OCI-LY3 (cell line): ENCODE measurements at regions not wholly inside any gene's neighbourhood (a gene's known extent, or its start where the extent isn't known, plus 50 kb on each side); places are given as distances from the start of the nearest gene placed in this dataset.

Experiments used
- CTCF ChIP-seq: fragments of 200-600, 300-600 bp; sonication (generic); IDR thresholded peaks from 2 replicates; pipeline ENCODE4 v1.5.1; 2014; ENCODE audit warnings: antibody characterized with exemption, low read length, low read depth
- EZH2phosphoT487 ChIP-seq: fragments of 200-600 bp; shearing (Covaris generic); IDR thresholded peaks from 2 replicates; pipeline ENCODE4 v1.6.1; 2018; ENCODE audit warnings: antibody characterized with exemption, mixed run types, low read depth

- TF ChIP-seq CTCF = no peak
- no peak for TF ChIP-seq EZH2phosphoT487
Observed at GRCh38 chr6:25193460-25194171, 85.6 kb upstream of the CARMIL1 start.
